OCI-LY1 (cell line): ENCODE measurements at regions not wholly inside any gene's neighbourhood (a gene's known extent, or its start where the extent isn't known, plus 50 kb on each side); places are given as distances from the start of the nearest gene placed in this dataset.

Experiments used
- EZH2 ChIP-seq: fragments of 200-600 bp; sonication (generic), shearing (Covaris generic); IDR thresholded peaks from 2 replicates; pipeline ENCODE4 v1.8.0; 2017; ENCODE audit warnings: borderline replicate concordance, mixed run types, mild to moderate bottlenecking, antibody characterized with exemption, low read length, moderate library complexity, mixed read lengths
- TF ChIP-seq, protein P1 (sequence below): fragments of 200-600 bp; sonication (generic), shearing (Covaris generic); IDR thresholded peaks from 2 replicates; pipeline ENCODE4 v1.5.1; 2017; ENCODE audit warnings: mild to moderate bottlenecking, antibody characterized with exemption, low read length, moderate library complexity, mixed read lengths

DNA sequence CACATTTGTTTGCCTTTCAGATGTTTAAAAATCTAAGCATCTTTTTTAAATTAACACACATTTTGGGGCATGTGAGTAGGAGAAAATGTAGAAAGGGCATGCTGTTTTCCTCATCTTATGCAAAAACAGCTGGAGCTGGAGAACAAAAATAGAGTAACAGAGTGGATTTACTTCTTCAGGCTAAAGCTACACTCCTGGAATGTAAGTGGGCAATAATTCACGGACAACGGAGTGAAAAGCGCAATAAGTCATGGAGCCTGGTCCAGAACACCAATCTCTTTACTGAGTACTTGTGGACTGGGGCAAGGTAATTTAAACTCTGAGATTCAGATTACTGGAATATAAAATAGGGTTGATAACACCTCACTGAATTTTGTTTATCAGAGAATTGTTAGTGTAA, 1018.8 kb upstream of the HS3ST1 start:
- TF ChIP-seq, protein P1, sequence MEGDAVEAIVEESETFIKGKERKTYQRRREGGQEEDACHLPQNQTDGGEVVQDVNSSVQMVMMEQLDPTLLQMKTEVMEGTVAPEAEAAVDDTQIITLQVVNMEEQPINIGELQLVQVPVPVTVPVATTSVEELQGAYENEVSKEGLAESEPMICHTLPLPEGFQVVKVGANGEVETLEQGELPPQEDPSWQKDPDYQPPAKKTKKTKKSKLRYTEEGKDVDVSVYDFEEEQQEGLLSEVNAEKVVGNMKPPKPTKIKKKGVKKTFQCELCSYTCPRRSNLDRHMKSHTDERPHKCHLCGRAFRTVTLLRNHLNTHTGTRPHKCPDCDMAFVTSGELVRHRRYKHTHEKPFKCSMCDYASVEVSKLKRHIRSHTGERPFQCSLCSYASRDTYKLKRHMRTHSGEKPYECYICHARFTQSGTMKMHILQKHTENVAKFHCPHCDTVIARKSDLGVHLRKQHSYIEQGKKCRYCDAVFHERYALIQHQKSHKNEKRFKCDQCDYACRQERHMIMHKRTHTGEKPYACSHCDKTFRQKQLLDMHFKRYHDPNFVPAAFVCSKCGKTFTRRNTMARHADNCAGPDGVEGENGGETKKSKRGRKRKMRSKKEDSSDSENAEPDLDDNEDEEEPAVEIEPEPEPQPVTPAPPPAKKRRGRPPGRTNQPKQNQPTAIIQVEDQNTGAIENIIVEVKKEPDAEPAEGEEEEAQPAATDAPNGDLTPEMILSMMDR, result no peak
- no peak for TF ChIP-seq EZH2
